NCI-H774 (cell line): ENCODE measurements at regions not wholly inside any gene's neighbourhood (a gene's known extent, or its start where the extent isn't known, plus 50 kb on each side); places are given as distances from the start of the nearest gene placed in this dataset.

Source experiments
- DNase-seq: peaks from one replicate; lab custom pipeline; 2025; lab: John Stamatoyannopoulos, UW

- no peak for DNase-seq
Measured at GRCh38 chr1:25080294-25081209, 150.5 kb upstream of the RUNX3 start.

DNA sequence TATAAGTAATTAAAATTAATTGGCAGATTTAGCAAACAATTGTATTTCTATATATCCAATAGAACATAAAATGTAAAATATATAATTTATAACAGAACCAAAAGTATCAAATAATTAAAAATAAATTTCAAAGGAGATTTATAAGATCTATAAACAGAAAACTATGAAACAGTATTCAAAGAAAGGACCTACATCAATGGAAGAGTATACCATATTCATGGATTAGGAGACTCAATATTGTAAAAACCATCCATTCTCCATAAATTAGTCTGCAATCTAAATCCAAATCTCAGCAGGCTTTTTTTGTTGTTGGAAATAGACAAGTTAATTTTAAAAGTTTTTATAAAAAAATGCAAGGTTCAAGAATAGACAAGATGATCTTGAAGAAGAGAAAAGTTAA is 149.0 kb upstream of the RUNX3 start:
- no peak for DNase-seq

DNA sequence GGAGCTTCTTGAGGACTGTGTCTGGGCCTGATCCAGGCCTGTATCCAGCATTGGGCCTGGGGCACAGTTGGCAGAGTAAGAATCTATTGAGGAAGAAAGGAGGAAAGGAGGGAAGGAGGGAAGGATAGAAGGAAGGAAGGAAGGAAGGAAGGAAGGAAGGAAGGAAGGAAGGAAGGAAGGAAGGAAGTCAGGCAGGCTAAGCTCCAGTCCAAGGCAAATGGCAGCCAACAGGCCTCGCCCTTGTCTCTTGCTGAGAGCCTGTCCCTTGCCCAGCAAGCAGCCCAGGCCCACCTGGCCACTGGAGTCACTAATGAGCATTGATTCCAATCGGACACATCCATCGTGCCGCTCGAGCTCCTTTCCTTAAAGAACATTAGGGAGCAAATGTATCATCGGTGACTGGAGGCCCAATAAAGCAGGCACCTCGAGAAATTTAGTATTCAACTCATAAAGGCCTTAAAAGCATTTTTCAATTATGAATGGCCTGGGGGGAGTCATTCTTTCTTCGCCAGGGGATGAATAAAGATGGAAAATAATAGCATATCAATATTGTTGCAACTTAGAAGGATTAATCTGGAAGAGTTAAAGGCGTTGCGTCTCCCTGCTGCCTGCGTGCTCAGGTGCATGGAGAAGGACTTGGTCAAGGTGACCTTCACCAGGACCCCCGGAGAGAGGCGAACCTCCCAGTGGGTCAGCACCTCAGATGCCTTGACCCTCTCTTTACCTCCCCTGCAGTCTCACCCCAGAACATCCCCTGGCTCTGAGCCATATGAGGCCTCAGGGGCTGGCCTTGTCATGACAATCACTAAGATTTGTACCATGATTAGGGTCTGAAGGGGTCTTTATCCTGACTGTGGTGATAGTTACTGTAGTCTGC is 144.5 kb upstream of the RUNX3 start:
- no peak for DNase-seq

GRCh38 chr1:25073640-25074270 is 143.7 kb upstream of the RUNX3 start:
- no peak for DNase-seq

DNA sequence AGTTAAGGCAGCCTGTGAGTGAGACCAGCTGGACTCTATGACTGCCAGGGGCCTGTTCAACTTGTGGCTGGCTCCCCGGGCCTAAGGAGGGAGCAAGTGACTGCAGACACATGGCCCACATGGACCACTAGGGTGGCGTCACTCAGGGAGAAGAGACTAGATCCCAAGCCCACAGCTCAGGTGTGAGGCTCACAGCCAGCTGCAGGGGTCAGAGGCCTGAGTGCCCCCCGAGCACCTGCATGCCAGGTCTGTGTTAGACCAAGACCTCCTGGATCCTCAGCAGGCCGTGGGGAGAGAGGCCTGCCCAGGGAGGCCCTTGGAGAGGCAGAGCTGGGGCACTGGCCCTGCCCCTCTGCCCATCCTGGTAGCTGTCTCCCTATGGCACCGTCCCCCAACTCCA is 142.4 kb upstream of the RUNX3 start:
- DNase-seq = no peak

GRCh38 chr1:25068829-25069228 is 138.8 kb upstream of the RUNX3 start:
- no peak for DNase-seq

DNA sequence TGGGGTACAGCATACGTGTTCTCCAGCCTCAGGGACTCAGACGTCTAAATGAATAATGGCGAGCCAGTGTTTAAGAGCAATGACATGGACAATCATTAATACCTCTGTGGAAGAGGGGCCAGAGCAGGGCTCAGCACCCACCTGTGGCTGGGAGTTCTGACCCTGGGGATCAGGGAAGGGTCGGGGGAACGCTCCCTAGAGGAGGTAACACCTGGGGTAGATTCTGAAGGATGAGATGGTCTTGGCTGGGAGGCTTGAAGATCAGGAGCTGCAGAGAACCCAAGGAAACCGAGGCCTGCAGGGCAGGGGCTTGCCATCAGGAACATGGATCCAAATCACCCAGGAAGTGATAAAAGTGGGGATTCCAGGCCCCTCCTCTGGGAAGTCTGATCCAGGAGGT is 138.2 kb upstream of the RUNX3 start:
- DNase-seq = no peak

DNA sequence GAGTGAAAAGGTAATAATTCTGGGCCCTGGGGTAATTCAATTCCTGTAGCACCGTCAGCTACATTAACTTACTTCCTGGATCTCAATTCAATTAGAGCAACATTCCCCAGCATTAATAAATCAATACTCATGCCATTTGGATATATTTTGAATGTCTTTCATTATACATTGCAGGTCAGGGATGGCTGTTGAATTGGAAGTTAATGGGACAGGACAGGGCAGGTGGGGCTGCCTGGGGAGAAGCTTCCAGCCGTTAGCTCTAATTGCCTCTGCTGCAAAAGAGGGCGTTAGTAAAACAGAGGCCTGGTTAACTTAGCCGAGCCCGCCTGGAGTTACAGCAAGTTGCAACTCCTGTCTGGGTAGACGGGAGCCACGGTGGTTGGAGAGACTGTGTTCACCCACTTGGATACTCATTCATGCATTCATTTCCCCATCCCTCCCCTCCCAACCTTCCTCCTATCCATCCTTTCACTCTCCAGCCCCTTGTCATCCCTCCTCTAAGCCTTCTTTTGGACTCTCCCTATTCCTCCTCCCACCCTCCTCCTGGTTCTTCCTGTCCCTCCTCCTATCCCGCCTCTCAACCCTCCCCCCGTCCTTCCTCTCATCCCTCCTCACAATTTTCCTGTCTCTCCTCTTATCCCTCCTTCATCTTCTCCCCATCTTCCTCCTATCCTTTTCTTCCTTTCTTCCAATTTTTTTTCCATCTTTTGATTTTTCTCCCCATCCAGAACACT is 137.6 kb upstream of the RUNX3 start:
- DNase-seq = no peak

GRCh38 chr1:25066731-25067517 is 136.8 kb upstream of the RUNX3 start:
- no peak for DNase-seq

- no peak for DNase-seq
Measured at GRCh38 chr1:25066256-25066655, 136.2 kb upstream of the RUNX3 start.

GRCh38 chr1:25065795-25066238 is 135.7 kb upstream of the RUNX3 start:
- DNase-seq = no peak

DNA sequence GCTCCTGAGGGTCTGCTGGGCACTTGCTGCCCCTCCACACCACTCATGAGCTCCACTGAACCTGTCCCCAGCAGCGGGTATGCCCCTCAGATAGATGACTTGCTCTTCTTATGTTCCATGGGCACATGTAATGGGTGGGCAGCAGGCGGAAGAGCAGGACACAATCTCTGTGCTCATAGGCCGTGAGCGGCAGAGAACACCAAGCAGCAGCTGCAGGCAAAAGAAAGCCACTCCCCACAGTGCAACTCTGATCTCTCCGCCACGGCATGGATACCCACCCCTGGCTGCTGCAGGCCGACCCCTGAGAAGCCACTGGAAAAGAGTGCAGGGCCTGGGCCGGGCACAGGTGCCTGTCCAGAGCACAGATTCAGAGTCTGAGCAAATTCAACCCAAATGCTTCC is 135.2 kb upstream of the RUNX3 start:
- DNase-seq = no peak

GRCh38 chr1:25064465-25065240 is 134.6 kb upstream of the RUNX3 start:
- no peak for DNase-seq

DNA sequence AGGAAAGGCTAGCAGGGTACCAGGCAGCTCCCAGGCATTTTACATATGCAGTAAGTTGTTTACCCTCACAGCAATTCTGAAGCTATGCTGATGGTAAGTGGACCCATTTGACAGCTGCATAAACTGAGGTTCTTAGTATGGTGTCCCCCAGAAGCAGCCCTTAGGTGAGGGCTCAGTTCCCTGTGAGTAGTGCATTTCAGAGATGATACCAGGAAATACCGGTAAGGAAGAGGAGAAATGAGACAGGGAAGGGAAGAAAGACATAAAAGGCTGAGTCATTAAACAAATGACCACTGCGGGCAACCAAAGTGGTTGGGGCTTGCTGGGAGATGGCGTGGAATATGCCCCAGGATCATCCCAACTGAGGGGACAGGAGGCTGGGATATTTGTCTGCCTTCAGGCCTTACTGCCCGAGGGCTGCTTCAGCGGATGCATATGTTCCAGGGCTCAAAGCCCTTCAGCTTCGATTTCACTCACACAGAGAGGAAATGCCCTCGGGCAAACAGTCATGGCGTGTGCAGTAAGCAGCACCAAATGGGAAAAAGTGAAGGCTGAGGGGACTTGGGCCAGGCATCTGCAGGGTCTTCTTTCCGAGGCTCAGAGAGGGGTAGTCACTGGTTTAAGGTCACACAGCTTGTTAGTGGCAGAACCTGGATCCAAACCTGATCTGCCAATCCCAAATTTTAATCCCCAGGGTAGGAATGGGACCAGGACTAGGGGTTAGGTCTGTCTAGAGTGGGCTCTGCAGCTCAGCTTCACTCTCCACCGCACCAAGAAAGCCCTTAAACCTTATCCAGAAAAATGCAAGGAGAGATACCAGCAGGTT is 133.7 kb upstream of the RUNX3 start:
- DNase-seq = no peak

GRCh38 chr1:25062621-25063255 is 132.7 kb upstream of the RUNX3 start:
- DNase-seq = no peak

DNA sequence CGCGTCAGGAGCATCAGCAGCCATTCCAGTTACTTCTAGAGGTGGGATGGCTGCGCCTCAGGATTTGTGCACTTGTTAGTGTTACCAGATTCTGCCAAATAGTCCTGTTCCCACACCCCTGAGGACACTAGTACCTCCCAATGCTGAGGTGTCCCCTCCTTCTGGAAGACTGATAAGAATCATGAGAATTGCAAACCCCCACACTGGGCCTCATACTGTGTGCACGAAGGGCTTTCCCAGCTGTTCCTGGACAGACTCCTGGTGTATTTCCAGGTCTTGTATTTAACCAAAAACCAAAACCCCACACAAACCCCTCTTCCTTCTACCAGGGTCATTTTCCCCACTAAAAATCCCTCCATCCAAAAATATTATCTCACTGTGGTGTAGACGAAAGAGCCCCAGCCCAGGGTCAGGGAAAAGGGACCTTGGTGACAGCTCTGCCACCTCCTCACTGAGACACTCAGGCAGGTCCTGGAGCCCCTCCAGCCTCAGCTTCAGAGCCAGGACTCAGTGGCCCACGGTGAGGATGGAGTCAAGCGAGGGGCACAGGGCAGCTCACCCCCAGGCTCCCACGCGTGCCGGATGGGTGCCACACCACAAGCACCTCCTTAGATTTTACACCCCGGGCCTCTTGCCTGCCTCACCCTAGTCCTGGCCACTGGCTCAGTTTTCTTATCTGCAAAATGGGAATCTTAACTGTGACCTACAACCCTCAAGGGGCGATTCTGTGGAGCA is 131.4 kb upstream of the RUNX3 start:
- DNase-seq = no peak

DNA sequence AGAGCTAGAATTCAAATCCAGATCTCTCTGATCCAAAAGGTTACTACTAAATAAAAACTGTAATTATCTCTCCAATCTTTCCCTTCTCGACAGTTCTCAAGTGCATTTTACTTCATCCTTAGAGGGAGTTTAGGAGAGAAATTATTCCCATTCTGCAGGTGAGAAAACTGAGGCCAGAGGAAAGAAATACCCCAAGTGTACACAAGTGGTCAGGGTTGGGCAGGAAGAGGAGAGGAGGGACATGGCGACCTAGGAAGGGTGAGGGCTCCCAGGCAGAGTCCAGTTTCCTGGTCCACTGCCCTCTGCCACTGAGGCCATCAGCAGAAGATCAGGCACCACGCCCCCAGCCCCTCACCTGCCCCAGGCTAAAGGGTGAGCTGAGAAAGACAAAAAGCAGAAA is 127.1 kb upstream of the RUNX3 start:
- no peak for DNase-seq

DNA sequence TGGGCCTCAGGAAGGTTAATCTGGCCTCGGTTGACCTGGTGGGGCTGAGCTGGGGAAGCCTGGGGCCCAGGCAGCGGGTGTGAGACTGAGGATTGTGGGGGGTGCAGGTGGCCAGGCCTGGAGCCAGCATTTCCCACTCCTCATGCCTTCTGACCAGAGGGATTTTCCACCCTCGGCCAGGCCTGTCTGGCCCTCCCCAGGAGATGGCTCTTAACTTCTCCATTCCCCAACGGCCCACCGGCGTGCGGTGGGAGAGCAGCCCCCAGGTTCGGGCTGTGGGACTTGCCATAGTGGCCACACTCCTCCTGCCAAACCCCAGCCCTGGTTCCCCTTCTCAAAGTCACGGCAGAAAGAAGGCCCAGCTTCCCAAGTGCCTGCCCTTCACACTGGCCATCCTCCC is 126.5 kb upstream of the RUNX3 start:
- no peak for DNase-seq
